Neuronal stem cell (in vitro differentiated cells): ENCODE measurements at regions not wholly inside any gene's neighbourhood (a gene's known extent, or its start where the extent isn't known, plus 50 kb on each side); places are given as distances from the start of the nearest gene placed in this dataset.
A peak's percentile ranks its signal among the peaks of the same experiment; 100 is the strongest.

Experiments
- DNase-seq: peaks from one replicate; pipeline ENCODE4 v3.0.0-alpha.2; 2013; ENCODE audit warnings: low spot score
- H2AFZ ChIP-seq: one replicate; pipeline ENCODE4 v1.6.1; 2013; ENCODE audit warnings: mild to moderate bottlenecking, low read length, inconsistent platforms
- H2AK5ac ChIP-seq: 2 replicates; pipeline ENCODE4 v1.6.1; 2013; ENCODE audit warnings: low read depth, mild to moderate bottlenecking, inconsistent platforms, low read length, moderate library complexity, mixed read lengths
- H2BK120ac ChIP-seq: 2 replicates; pipeline ENCODE4 v1.6.1; 2013; ENCODE audit warnings: low read depth, mild to moderate bottlenecking, inconsistent platforms, low read length, moderate library complexity, mixed read lengths
- H2BK12ac ChIP-seq: one replicate; pipeline ENCODE4 v1.6.1; 2013; ENCODE audit warnings: low read length, inconsistent platforms
- H2BK15ac ChIP-seq: 2 replicates; pipeline ENCODE4 v1.6.1; 2013; ENCODE audit warnings: mild to moderate bottlenecking, low read length, inconsistent platforms, mixed read lengths
- H2BK5ac ChIP-seq: one replicate; pipeline ENCODE4 v1.6.1; 2013; ENCODE audit warnings: inconsistent platforms, mild to moderate bottlenecking, low read length, moderate library complexity
- H3K14ac ChIP-seq: one replicate; pipeline ENCODE4 v1.6.1; 2013; ENCODE audit warnings: low read length, inconsistent platforms
- H3K18ac ChIP-seq: 2 replicates; pipeline ENCODE4 v1.6.1; 2013; ENCODE audit warnings: low read length, inconsistent platforms
- H3K23ac ChIP-seq: 2 replicates; pipeline ENCODE4 v1.6.1; 2013; ENCODE audit warnings: low read depth, mild to moderate bottlenecking, mixed read lengths, low read length, inconsistent platforms; ENCODE audit not compliant: poor library complexity
- H3K27ac ChIP-seq: replicated peaks from 3 replicates; pipeline ENCODE4 v1.5.1; 2013; ENCODE audit warnings: low read length, inconsistent platforms
- H3K27me3 ChIP-seq, 3 experiments: 2 replicates each; pipeline ENCODE4 v1.6.1; 2013; ENCODE audit warnings: low read length in 3 of 3, mild to moderate bottlenecking in 2 of 3, inconsistent platforms in 1 of 3, low read depth in 1 of 3, mixed read lengths in 1 of 3, moderate library complexity in 1 of 3; ENCODE audit not compliant: control insufficient read depth in 3 of 3, insufficient read depth in 3 of 3
- H3K36me3 ChIP-seq, 2 donors: replicated peaks in 1 of 2; 2 replicates each; pipeline ENCODE4 v1.6.1; 2013; ENCODE audit warnings: low read length in 2 of 2; ENCODE audit not compliant: control insufficient read depth in 2 of 2, insufficient read depth in 2 of 2
- H3K4ac ChIP-seq: 2 replicates; pipeline ENCODE4 v1.6.1; 2013; ENCODE audit warnings: inconsistent platforms, mild to moderate bottlenecking, low read length, moderate library complexity
- H3K4me1 ChIP-seq, 2 donors: 1 replicate in 1 of 2; 2 replicates in 1 of 2; pipeline ENCODE4 v1.6.1; 2013; ENCODE audit warnings: low read length in 2 of 2, low read depth in 1 of 2; ENCODE audit not compliant: control insufficient read depth in 2 of 2, insufficient read depth in 1 of 2
- H3K4me2 ChIP-seq: one replicate; pipeline ENCODE4 v1.6.1; 2013; ENCODE audit warnings: mild to moderate bottlenecking, low read length, inconsistent platforms; ENCODE audit not compliant: insufficient read depth, poor library complexity, severe bottlenecking
- H3K4me3 ChIP-seq, 2 donors: 2 replicates each; pipeline ENCODE4 v1.5.1; 2013; ENCODE audit warnings: low read length in 2 of 2, mild to moderate bottlenecking in 2 of 2, inconsistent platforms in 1 of 2, moderate library complexity in 1 of 2
- H3K79me1 ChIP-seq: one replicate; pipeline ENCODE4 v1.6.1; 2013; ENCODE audit warnings: low read depth, mild to moderate bottlenecking, inconsistent platforms, low read length, moderate library complexity
- H3K9ac ChIP-seq: one replicate; pipeline ENCODE4 v1.6.1; 2013; ENCODE audit warnings: mild to moderate bottlenecking, low read depth, low read length, inconsistent platforms; ENCODE audit not compliant: poor library complexity
- H3K9me3 ChIP-seq, 2 donors: replicated peaks in 1 of 2; 2 replicates each; pipeline versions ENCODE3 to v1.6.1; 2013; ENCODE audit warnings: low read length in 2 of 2, mild to moderate bottlenecking in 2 of 2, inconsistent platforms in 1 of 2, low read depth in 1 of 2, mixed read lengths in 1 of 2, moderate library complexity in 1 of 2; ENCODE audit not compliant: control insufficient read depth in 2 of 2, insufficient read depth in 1 of 2
- H4K8ac ChIP-seq: one replicate; pipeline ENCODE4 v1.6.1; 2013; ENCODE audit warnings: low read depth, mild to moderate bottlenecking, inconsistent platforms, low read length, moderate library complexity
- H4K91ac ChIP-seq: one replicate; pipeline ENCODE4 v1.6.1; 2013; ENCODE audit warnings: low read length, low read depth, mild to moderate bottlenecking, inconsistent platforms; ENCODE audit not compliant: poor library complexity
- WGBS, 2 donors: extraction: QIAGEN DNeasy Blood & Tissue Kit; methylation state at CpG; one replicate each; pipeline ENCODE4 v1.1.7; 2013; ENCODE audit warnings: missing lambda C conversion rate in 2 of 2, mixed read lengths in 1 of 2; ENCODE audit not compliant: insufficient read length in 2 of 2, insufficient replicate concordance in 1 of 2; ENCODE audit errors: extremely low coverage in 2 of 2; 5-methylcytosine and 5-hydroxymethylcytosine counted together

- Histone ChIP-seq H3K79me1 (no peaks in the 10 kb centered on the region), H3K18ac (no peak overlapping the region), H3K14ac (no peak overlapping the region), H3K27ac (no peak overlapping the region), H2BK12ac (no peak overlapping the region), H3K4me3 (no peak overlapping the region), H4K8ac (no peak overlapping the region), H3K23ac (no peak overlapping the region), H3K4ac (no peak overlapping the region), H4K91ac (no peak overlapping the region), H2AK5ac (no peak overlapping the region), H3K27me3 (no peaks in the 10 kb centered on the region), H3K36me3 (no peaks in the 10 kb centered on the region), H2BK5ac (no peak overlapping the region), H3K4me1 (no peaks in the 10 kb centered on the region), H3K4me2 (no peak overlapping the region), H2BK120ac (no peak overlapping the region), H2BK15ac (no peak overlapping the region), H3K9me3 (no peaks in the 10 kb centered on the region), H2AFZ (no peak overlapping the region), H3K9ac (no peak overlapping the region)
- WGBS, 2 donors: no CpG with 5 or more reads among the region's 1 CpG
- no peak for DNase-seq
Observed at GRCh38 chr3:162103808-162104207, 607.2 kb downstream of the OTOL1 start.

DNA sequence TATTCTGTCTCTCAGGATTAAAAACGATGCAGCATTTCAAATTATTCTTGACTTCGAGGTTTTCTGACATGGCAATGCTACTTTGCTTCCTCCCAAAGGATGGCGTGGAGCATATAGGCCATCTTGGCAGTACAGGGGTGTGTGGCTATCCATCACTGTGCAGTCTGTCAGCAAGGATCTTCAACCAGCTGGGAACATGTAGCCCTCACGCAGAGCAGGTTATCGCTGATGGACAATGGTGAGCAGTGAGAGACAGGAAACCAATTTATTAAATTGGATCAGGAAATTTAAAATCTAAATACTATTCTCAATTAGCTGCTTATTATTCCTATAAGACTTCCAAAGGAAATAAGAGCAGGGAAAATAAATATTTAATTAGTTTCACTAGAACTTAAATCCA is 615.3 kb downstream of the OTOL1 start:
- WGBS, 2 donors: no CpG with 5 or more reads among the region's 5 CpGs
- DNase-seq: no peak
- Histone ChIP-seq H3K14ac (no peak overlapping the region), H3K4ac (no peak overlapping the region), H3K4me1 (peaks cover 1 to 6% of the 10 kb centered on the region in 2 donors), H2AFZ (no peak overlapping the region), H3K9me3 (no peaks in the 10 kb centered on the region), H3K18ac (peak overlapping the region; percentile 15), H4K8ac (no peak overlapping the region), H3K27ac (no peak overlapping the region), H4K91ac (no peak overlapping the region), H3K4me3 (no peak overlapping the region), H2BK120ac (no peak overlapping the region), H3K4me2 (no peak overlapping the region), H2BK5ac (no peak overlapping the region), H3K79me1 (no peaks in the 10 kb centered on the region), H2BK12ac (peak overlapping the region; percentile 84), H2AK5ac (no peak overlapping the region), H3K27me3 (no peaks in the 10 kb centered on the region), H2BK15ac (no peak overlapping the region), H3K36me3 (no peaks in the 10 kb centered on the region), H3K9ac (no peak overlapping the region), H3K23ac (no peak overlapping the region)

- no peak overlapping the region for H3K4me2 ChIP-seq
- H4K91ac ChIP-seq: no peak overlapping the region
- H3K4ac ChIP-seq: no peak overlapping the region
- no peaks in the 10 kb centered on the region for H3K9me3 ChIP-seq
- no peak overlapping the region for H2BK15ac ChIP-seq
- no peaks in the 10 kb centered on the region for H3K36me3 ChIP-seq
- no peak overlapping the region for H3K14ac ChIP-seq
- H3K18ac ChIP-seq: no peak overlapping the region
- H2AK5ac ChIP-seq: no peak overlapping the region
- H3K4me1 ChIP-seq: peaks cover 1 to 6% of the 10 kb centered on the region in 2 donors
- H2BK12ac ChIP-seq: no peak overlapping the region
- no peaks in the 10 kb centered on the region for H3K27me3 ChIP-seq
- no peak overlapping the region for H3K23ac ChIP-seq
- no peak overlapping the region for H4K8ac ChIP-seq
- no peak overlapping the region for H3K27ac ChIP-seq
- no peak overlapping the region for H3K4me3 ChIP-seq
- DNase-seq: no peak
- no peaks in the 10 kb centered on the region for H3K79me1 ChIP-seq
- H3K9ac ChIP-seq: no peak overlapping the region
- H2AFZ ChIP-seq: no peak overlapping the region
- no peak overlapping the region for H2BK5ac ChIP-seq
- no peak overlapping the region for H2BK120ac ChIP-seq
Observed at GRCh38 chr3:162112719-162113118, 616.1 kb downstream of the OTOL1 start.

GRCh38 chr3:162117961-162118360 is 621.4 kb downstream of the OTOL1 start:
- no peak overlapping the region for H2BK15ac ChIP-seq
- no peak overlapping the region for H2BK5ac ChIP-seq
- H2BK12ac ChIP-seq: no peak overlapping the region
- H4K91ac ChIP-seq: no peak overlapping the region
- H3K4me3 ChIP-seq: no peak overlapping the region
- H3K4ac ChIP-seq: no peak overlapping the region
- no peak overlapping the region for H3K4me2 ChIP-seq
- H3K79me1 ChIP-seq: no peaks in the 10 kb centered on the region
- H3K27me3 ChIP-seq: no peaks in the 10 kb centered on the region
- no peak overlapping the region for H3K18ac ChIP-seq
- H3K14ac ChIP-seq: no peak overlapping the region
- no peak overlapping the region for H3K23ac ChIP-seq
- no peaks in the 10 kb centered on the region for H3K9me3 ChIP-seq
- H2AFZ ChIP-seq: peak overlapping the region; percentile 15
- H3K4me1 ChIP-seq: no peaks in the 10 kb centered on the region
- no peak overlapping the region for H3K9ac ChIP-seq
- H2BK120ac ChIP-seq: no peak overlapping the region
- no peak overlapping the region for H3K27ac ChIP-seq
- no CpG with 5 or more reads among the region's 1 CpG for WGBS, 2 donors
- no peak for DNase-seq
- no peak overlapping the region for H2AK5ac ChIP-seq
- no peaks in the 10 kb centered on the region for H3K36me3 ChIP-seq
- H4K8ac ChIP-seq: no peak overlapping the region
